NCI-H82 treated with DMSO at 0.1 percent for 48 hours (cell line): ENCODE measurements at regions not wholly inside any gene's neighbourhood (a gene's known extent, or its start where the extent isn't known, plus 50 kb on each side); places are given as distances from the start of the nearest gene placed in this dataset.

Experiments
- DNase-seq: peaks from one replicate; lab custom pipeline; 2025; ENCODE audit not compliant: unreplicated experiment; lab: John Stamatoyannopoulos, UW

DNA sequence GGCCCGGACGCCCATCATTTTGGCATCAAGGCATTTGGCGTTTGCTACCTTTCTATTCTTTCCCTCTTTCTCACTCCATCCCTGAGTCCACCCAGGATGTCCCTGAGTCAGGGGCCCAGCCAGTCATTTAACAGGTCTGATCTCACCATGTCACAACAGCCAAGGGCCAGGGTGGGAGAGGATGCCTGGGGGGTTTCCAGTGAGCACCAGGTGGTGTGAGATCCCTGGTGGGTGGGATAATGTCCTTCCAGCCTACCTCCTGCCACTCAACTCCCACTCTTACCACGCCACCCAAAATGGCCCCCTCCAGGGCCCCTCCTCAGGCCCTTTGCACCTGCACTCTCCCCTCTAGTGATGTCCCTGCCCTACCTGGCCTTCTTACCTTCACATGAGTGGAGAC is 310.8 kb downstream of the BCL11B start:
- no peak for DNase-seq

DNA sequence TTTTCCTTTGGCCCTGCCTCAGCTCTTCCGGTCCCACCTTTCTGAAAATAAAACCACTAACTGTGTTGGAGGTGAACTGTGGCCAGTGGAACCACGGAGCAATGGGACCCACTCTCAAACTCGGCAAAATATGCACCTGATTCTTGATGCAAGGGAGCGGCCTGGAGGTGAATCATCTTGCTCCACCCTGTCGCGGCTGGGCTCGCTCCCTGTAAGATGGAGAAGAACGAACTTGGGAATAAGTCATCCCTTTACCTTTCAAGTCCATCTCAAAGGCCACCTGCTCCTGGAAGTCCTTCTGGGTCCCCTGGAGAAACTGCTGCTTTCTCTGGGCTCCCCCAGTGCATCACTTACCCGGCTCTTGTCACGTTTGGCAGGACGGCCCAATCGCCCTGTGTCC is 309.9 kb downstream of the BCL11B start:
- DNase-seq, result no peak

DNA sequence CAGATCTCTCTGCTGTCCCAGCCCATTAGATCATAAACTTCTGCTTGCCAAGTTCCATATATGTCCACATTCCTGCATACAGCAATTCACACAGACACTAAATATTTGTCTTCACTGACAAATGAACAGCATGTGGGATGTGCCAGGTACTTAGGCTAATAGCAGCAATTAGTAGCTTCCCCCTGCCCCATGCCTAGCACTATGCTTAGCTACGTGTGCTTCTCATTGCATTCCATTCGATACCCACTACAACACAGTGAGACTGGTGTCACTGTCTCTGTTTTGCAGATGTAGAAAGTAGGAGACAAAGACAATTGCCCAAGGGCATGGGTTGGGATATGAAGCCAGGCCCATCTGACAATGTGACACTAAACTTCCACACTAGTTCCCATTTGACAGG is 308.4 kb downstream of the BCL11B start:
- no peak for DNase-seq

DNA sequence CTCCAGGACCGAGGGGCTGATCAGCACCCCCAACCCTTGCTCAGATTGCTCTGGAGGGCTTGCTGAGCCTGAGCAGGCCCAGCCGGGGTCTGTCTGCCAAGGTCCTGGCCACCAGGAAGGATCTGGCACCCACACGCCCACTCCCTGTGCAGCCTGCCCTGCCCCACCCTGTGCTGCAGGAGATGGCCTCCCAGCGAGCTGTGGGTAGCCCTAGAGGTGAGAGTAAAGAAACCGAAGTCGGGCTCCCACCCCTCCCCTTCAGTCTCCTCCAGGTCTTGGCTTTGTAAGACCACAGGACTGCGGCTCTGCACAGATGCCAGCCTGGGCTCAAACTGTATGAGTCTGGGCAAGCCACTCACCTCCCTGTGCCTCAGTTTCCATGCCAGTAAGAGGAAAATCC is 307.8 kb downstream of the BCL11B start:
- no peak for DNase-seq

DNA sequence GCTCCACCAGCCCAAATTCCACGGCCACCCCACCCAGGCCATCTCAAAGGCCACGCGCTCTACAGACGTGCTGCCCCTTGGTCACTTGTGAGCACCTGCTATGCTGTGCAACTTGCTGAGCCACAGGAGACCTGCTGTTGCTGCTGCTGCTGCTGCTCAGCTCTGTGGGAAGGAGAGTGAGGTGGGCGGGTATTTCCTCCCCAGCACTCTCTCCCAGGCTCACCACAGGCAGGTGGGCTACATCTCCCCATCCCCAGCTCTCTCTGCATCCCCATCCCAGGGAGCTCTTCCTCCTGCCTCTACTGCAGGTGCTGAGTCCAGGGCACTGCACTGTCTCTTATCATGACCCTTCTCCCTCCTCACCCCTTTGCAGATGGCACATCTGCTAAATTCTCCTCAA is 306.9 kb downstream of the BCL11B start:
- DNase-seq, result no peak

DNA sequence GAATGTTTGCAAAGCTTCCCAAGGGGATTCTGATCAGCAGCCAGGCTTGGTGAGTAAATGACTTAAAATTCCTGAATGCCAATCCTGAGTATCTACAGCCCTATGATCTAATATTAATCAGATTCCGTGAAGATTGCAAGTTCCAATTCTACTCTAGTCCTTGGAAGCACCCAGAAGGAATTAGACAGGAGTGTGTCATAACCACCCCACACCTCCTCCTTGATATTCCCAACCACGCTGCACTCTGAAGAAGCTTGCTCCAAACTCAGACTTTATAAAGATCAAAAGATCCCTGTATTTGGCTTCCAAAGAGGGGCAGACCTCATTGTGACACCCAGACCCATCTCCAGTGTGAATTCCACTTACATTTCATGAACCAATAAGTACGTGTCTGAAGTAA is 306.0 kb downstream of the BCL11B start:
- DNase-seq, result no peak

DNA sequence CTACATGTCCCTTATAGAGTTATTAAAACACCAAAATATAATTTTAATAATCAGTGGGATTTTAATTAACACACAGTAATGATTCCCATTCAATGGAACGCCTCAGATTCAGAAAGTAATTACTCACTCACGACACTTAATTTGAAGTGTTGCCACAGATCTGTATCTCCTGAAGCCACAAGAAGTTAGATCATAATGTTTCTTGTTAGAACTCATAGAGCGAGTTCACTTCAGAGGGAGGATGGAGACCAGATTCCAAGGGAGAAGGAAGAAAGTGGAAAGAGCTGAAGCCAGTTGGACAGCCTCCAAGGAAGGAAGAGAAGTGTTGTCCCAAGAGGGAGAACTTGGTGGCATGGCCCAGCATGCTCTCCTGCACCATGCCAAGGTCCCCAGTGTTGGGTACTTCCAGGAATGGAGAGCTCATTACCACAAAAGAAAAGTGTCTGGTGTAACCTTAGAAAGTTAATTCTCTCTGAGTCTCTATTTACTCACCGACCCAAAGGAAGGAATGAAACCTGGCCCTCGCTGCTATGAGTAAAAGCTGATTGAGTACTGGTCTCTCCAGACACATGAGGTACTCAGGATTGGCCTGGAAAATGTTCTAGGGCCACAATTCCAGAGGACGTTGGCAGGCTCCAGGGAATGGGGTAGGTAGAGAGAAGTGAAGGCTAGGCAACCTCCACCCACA is 305.4 kb downstream of the BCL11B start:
- no peak for DNase-seq

DNA sequence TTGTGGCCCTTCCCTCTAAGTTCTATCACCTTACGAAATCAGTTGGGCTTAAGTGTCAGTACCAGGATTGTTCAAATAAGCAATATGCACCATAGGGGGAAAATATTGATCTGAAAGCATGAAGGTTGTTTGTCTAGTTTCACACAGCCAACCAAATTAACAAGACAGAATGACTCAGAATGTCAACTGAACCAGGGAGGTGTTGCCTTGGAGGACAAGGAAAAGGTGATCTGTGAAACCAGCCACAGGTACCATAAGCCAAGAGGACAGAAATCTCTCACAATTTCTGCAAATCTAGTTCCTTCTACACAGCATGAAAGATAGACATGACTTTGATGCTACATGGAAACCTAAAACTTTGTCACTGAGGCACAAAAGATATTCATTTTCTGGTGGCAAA is 297.9 kb downstream of the BCL11B start:
- no peak for DNase-seq

DNA sequence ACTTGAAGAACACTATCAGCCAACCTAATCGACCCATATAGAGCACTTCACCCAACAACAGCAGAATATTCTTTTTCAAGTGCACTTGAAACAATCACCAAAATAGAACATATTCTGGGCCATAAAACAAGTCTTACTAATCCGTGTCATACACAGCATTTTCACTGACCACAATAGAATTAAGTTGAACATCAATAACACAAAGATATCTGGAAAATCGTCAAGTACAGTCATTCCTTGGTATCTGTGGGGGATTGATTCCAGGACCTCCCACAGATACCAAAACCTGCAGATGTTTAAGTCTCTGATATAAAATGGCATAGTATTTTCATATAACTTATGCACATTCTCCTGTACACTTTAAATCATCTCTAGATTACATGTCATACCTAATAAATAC is 295.7 kb downstream of the BCL11B start:
- no peak for DNase-seq

DNA sequence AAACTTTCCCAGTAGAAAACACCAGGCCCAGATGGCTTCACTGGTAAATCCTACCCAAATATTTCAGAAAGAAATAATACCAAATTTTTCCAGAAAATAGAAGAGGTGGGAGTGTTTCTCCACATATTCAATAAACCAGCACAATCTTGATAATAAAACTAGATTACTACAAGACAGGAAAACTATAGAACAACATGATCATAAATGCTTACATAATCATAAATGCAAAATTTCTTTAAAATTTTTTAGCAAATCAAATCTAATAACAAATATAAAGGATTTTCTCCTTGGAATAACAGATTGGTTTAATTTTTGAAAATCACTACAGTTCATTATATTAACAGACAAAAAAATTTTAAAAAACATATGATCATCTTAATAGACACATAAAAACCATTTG is 294.5 kb downstream of the BCL11B start:
- no peak for DNase-seq

DNA sequence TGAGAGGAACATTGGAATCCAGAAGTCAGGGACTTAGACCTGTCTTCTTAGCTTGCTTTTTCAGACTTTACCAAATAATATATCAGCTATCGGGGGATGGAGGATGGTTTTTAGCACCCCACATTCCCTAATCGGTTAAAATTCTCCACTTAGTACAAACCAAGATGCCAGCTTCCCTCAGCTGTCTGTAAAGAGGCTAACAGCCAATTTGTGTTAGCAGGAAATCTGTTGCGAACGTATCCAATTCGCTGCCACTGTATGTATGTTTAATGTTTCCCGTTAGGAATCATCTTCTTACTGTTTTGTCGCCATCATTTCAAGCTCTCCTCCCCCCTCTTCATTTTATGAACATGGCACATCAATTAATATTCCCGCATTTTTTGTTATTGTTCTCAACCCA is 289.0 kb downstream of the BCL11B start:
- DNase-seq, result no peak

DNA sequence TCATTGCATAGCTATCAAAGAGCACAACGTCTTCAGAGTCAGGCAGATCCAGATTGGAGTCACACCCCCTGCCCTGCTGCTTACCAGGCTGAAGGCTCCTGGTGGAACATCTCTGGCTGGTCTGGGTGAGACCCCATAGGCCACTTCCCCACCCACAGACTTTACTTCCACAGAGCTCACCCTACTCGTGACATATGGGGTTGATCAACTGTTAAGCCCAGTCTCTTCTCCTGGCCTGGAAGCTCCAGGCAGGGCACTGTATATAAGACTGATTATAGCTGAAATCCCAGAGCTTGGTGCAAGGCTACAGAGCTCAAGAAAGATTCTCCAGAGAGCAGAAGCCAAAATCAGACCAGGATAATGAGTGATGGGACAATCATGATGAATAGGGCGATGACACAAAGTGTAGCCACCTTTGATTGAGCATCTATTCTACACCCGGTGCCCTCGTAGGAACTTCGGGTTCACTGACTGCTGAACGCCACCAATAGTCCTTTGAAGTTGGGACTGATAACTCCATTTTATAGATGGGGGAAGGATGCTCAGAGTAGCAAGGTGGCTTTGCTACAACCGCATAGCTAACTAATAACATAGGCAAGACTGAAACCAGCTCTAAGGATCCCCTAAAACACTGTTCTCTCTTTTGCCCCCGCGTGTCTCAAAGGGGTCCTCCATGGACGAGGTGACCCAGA is 287.8 kb downstream of the BCL11B start:
- DNase-seq, result no peak

DNA sequence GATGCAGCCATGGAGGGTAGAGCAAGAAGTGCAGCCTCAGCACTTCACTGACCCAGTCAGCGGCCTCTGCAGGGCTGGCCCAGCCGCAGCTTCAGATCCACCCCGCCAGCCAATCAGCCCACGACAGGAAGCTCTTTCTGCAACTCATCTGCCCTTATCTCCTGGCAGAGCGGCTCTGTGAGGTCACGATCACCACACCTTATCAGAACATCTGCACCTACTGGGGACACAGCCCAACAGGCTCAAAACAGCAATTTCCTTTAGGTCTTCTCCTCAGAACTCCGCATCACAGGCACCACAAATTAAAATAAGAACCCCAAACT is 287.3 kb downstream of the BCL11B start:
- DNase-seq, result no peak

DNA sequence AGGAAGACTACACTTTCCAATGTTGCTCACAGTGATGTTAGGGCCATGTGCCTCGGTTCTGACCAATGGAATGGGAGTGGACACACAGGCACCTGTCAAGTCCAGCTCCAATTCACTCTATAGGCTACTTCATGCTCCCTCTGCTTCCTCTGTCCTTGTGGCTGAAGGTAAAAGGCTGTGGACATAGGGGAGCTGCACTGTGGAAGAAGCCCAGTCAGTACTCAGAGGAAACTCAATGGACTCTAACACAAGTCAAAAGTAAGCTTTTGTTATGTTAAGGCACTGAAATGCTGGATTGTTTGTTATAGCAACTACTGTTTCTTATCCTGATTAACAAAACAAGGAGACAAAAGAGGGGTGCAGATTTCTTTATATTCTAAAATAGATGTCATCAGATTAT is 278.2 kb downstream of the BCL11B start:
- DNase-seq, result no peak

DNA sequence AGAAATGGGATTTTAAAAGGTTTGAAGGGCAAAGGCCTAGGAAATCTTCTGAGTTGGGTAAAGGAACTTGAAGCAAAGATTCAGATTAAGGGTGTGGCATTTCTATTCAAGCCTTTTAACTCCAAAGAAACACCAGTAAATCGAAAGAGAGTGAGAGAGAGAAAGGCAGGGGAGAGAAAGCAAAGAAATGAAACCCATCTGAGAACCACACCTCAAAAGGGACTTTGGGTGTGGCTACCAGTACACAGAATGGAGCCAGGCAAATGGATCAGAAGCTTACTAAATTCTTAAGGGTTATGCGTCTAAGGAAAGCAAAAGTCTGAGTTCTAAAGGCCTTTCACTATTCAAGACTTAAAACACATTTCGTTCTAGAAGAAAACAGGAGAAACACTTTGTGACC is 277.4 kb downstream of the BCL11B start:
- DNase-seq, result no peak

DNA sequence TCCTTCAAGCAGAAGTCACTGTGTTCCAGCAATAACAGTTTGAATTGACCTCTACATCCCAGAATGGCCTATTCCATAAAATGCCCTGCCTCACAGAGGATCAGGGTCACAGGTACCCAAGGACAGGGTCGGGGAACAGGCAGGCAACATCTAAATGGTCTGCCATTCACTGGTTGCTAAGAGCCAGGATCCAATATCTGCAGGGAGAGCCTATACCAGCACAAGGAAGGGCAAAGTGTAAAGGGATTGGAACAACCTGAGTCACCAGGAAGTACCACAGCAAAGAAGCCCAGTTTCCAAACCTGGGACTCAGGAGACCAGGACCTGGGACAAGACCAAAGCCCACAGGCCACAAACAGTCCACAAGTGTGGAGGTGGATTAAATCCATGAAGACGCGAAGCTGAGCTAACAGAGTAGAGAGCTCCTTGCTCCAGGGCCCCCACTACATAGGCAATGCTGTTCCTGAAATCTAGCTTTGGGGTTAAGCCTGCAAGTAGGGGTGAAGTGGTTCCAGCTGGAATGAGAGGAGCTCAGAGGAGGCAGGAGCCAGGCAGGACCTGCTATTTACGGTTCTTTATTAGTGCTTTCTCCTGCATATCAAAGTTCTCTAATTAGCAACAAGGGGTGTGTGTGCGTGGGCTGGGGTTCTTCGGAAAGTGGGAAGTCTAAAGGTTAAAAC is 274.3 kb downstream of the BCL11B start:
- no peak for DNase-seq

DNA sequence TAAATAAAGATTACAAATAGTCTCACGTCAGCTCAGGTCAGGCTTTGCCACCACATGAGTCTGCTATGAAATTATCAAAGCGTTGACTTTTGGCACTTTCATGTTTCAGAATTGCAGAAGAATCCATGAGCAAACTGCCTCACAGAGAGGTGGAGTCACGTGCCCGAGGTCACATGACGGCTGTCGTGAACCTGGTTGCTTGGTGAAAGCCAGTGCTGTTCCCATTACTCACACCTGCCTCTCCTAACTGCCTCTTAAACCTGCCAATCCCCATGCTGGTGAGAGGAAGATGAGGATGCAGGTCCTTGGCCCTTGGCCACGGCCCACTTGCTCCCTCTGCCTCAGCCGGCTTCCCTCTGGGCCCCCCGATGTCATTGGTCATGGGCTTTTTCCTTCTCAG is 272.7 kb downstream of the BCL11B start:
- DNase-seq, result no peak

DNA sequence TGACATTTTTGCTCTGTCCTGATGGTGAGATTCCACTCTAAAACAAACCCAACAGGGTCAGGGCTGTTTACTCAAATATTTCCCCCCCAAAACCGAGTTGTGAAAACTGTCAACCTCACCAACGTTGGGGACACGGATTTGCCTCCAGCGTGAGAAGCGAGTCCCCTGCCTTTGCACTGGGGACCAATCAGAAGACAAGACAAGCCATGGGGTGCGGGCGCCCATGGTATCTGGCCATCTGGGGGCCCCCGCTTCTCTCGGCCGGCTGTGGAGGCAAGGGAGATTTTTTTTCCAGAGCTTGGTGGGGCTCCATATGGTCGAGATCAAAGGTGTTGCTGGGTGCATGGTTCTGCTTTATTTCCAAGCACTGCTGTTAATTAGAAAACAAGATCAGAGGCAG is 272.1 kb downstream of the BCL11B start:
- peak; percentile 92 for DNase-seq

DNA sequence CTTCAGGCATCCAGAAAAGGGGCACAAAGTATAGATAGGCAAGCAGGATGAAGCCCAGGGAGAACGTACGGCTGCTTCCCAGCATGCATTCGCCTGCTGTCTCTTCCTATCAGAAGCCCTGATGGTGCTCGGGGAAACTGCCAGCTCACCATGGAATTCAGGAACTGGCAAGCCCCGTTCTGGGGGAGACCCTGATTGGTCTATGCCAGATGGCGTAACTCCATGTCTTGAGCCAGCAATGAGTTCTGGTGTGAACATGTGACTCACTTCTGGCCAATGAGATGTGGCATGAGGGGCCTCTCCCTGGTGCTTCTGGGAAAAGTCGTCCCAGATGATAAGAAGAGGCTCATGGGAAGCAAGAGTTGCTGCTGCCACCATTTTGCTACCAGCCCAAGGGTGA is 270.8 kb downstream of the BCL11B start:
- DNase-seq, result no peak

DNA sequence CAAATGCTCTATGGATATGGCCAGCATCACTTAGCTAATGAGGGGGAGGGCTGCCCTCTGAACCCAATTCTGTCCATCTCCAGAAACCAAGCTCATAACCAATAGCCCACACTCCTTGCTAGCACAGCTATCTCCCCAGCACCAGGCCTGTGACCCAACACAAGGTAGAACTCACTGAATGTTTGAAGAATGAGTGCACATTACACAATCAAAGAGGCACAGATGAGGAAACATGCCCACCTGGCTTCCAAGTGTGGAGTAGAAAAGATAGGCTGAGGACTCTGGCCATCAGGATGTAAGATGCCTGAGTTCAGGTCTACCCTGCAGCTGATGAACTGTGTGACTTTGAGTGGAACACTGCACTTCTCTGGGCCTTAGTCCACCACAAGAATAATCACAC is 268.4 kb downstream of the BCL11B start:
- DNase-seq, result no peak

DNA sequence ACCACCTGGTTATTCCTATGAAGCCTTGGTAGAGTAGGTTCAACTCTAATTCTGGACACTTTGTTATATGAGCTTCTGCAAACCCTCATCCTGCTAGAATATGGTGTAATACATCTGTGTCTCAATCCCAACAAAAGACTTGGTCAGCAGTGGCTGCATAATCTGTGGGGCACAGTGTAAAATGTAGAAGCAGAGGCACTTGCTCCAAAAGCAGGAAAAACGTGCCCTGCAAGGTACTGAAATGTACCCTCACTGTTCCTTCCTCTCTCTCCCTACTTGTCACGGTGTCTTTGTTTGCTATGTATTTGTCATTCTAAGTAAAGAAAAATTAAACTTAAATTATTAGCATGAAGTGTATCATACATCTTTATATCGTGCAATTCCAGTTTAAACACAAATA is 267.9 kb downstream of the BCL11B start:
- DNase-seq, result no peak

DNA sequence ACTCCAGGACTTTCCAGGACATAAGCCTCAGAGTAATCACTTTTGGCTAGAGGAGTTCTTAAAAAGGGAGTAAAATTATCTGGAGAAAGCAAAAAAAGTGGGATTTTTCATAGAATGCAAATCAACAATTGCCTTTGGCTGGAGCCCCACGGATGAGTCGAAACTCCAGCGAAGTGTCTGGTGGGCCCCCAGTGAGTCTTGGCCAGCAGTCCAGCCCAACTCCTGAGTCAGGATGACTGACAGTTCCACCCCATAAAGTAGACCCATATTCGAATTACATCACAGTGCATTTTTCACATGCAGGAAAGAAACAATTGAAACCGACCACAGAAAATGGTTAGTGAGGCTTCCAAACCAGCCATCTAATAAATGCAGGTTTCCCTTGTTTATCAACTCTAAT is 265.7 kb downstream of the BCL11B start:
- no peak for DNase-seq

DNA sequence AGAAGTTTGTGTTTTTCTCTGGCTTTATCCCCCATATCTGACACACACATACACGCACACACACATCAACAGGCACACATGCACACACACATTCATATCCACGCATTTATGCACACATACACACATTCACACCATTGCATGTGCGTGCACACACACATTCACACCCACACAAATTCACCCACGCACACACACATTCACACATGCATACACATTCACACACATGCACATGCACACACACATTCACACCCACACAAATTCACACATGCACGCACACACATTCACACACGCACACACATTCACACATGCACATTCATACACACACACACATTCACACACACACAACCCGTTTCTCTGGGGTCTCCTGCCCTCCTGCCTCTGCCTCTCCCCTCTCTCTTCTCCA is 264.2 kb downstream of the BCL11B start:
- no peak for DNase-seq
